ENCODE measurements at regions not wholly inside any gene's neighbourhood (a gene's known extent, or its start where the extent isn't known, plus 50 kb on each side); places are given as distances from the start of the nearest gene placed in this dataset.

- DNase-seq (ENCODE audit: low read depth) = no peak
- TF ChIP-seq CTCF (conservative IDR thresholded peaks at IDR 0.05; ENCODE audit: low read depth, low read length) = no peak
- H3K4me3 ChIP-seq (ENCODE audit: low read depth, low read length) = no peak overlapping the region
Measured at GRCh38 chr12:28629691-28630090, 439.4 kb downstream of the CCDC91 start.

GRCh38 chr12:28631831-28632230, 441.6 kb downstream of the CCDC91 start:
- H3K4me3 ChIP-seq (ENCODE audit: low read depth, low read length) = no peak overlapping the region
- DNase-seq (ENCODE audit: low read depth) = no peak
- TF ChIP-seq CTCF (conservative IDR thresholded peaks at IDR 0.05; ENCODE audit: low read depth, low read length) = no peak

- DNase-seq (ENCODE audit: low read depth) = no peak
- no peak for TF ChIP-seq CTCF (conservative IDR thresholded peaks at IDR 0.05; ENCODE audit: low read depth, low read length)
- no peak overlapping the region for H3K4me3 ChIP-seq (ENCODE audit: low read depth, low read length)
Measured at GRCh38 chr12:28640519-28640918, 450.3 kb downstream of the CCDC91 start.

GRCh38 chr12:28645436-28645835, 455.2 kb downstream of the CCDC91 start:
- no peak overlapping the region for H3K4me3 ChIP-seq (ENCODE audit: low read depth, low read length)
- no peak for TF ChIP-seq CTCF (conservative IDR thresholded peaks at IDR 0.05; ENCODE audit: low read depth, low read length)
- no peak for DNase-seq (ENCODE audit: low read depth)

- H3K4me3 ChIP-seq (ENCODE audit: low read depth, low read length) = no peak overlapping the region
- no peak for DNase-seq (ENCODE audit: low read depth)
- TF ChIP-seq CTCF (conservative IDR thresholded peaks at IDR 0.05; ENCODE audit: low read depth, low read length) = no peak
Measured at GRCh38 chr12:28645891-28646290, 455.6 kb downstream of the CCDC91 start.

- no peak for DNase-seq (ENCODE audit: low read depth)
- TF ChIP-seq CTCF (conservative IDR thresholded peaks at IDR 0.05; ENCODE audit: low read depth, low read length) = no peak
- no peak overlapping the region for H3K4me3 ChIP-seq (ENCODE audit: low read depth, low read length)
Measured at GRCh38 chr12:28650906-28651305, 460.6 kb downstream of the CCDC91 start.

- TF ChIP-seq CTCF (conservative IDR thresholded peaks at IDR 0.05; ENCODE audit: low read depth, low read length) = no peak
- H3K4me3 ChIP-seq (ENCODE audit: low read depth, low read length) = no peak overlapping the region
- DNase-seq (ENCODE audit: low read depth) = no peak
Measured at GRCh38 chr12:28652239-28652638, 462.0 kb downstream of the CCDC91 start.

Measured in epithelial cell of proximal tubule (primary cell).